CD14-positive monocyte (primary cell): ENCODE measurements at regions not wholly inside any gene's neighbourhood (a gene's known extent, or its start where the extent isn't known, plus 50 kb on each side); places are given as distances from the start of the nearest gene placed in this dataset.

Experiments
- DNase-seq, 3 donors: peaks; one replicate each; pipeline ENCODE4 v3.0.0-alpha.2; 2011 to 2022
- H2AFZ ChIP-seq: 2 replicates; pipeline ENCODE4 v1.6.0; 2012; ENCODE audit warnings: mild to moderate bottlenecking, low read depth, low read length, inconsistent platforms; ENCODE audit not compliant: insufficient read depth, poor library complexity, severe bottlenecking
- H3K27ac ChIP-seq, 2 donors: 1 replicate in 1 of 2; 2 replicates in 1 of 2; pipeline ENCODE4 v1.5.1; 2012 to 2013; ENCODE audit warnings: low read length in 2 of 2, control low read depth in 1 of 2, inconsistent platforms in 1 of 2, low read depth in 1 of 2, mild to moderate bottlenecking in 1 of 2
- H3K27me3 ChIP-seq, 2 donors: one replicate each; pipeline versions ENCODE4 v1.6.0 to v1.6.1; 2011 to 2013; ENCODE audit warnings: low read length in 2 of 2; ENCODE audit not compliant: control insufficient read depth in 2 of 2, insufficient read depth in 2 of 2
- H3K36me3 ChIP-seq, 2 donors: replicated peaks in 1 of 2; 1 replicate in 1 of 2; 2 replicates in 1 of 2; pipeline versions ENCODE4 v1.5.1 to v1.6.1; 2012 to 2013; ENCODE audit warnings: low read length in 2 of 2, control low read depth in 1 of 2, inconsistent platforms in 1 of 2, mild to moderate bottlenecking in 1 of 2; ENCODE audit not compliant: insufficient read depth in 2 of 2, control insufficient read depth in 1 of 2
- H3K4me1 ChIP-seq, 2 donors: 1 replicate in 1 of 2; 2 replicates in 1 of 2; pipeline versions ENCODE4 v1.5.1 to v1.6.1; 2012 to 2013; ENCODE audit warnings: low read length in 2 of 2, control low read depth in 1 of 2, inconsistent platforms in 1 of 2, mild to moderate bottlenecking in 1 of 2, moderate library complexity in 1 of 2; ENCODE audit not compliant: insufficient read depth in 2 of 2, control insufficient read depth in 1 of 2
- H3K4me2 ChIP-seq: replicated peaks from 2 replicates; pipeline ENCODE3; 2012; ENCODE audit warnings: low read length, moderate library complexity, mild to moderate bottlenecking; ENCODE audit not compliant: poor library complexity, severe bottlenecking; ENCODE audit errors: extremely low read depth
- H3K4me3 ChIP-seq, 3 experiments: fragments of 200-600 bp in 1 of 3; sonication (generic) in 1 of 3; replicated peaks in 1 of 3; 1 replicate in 2 of 3; 2 replicates in 1 of 3; pipeline ENCODE4 v1.5.1; 2011 to 2013; ENCODE audit warnings: low read length in 3 of 3, mild to moderate bottlenecking in 3 of 3, control low read depth in 2 of 3, low read depth in 2 of 3, inconsistent platforms in 1 of 3, moderate library complexity in 1 of 3
- H3K79me2 ChIP-seq: 2 replicates; pipeline ENCODE4 v1.6.0; 2012; ENCODE audit warnings: mild to moderate bottlenecking, control low read depth, inconsistent platforms, low read length, moderate library complexity; ENCODE audit not compliant: insufficient read depth
- H3K9ac ChIP-seq: 2 replicates; pipeline ENCODE4 v1.6.0; 2017; ENCODE audit warnings: low read length, mild to moderate bottlenecking; ENCODE audit not compliant: insufficient read depth, poor library complexity, severe bottlenecking
- H3K9me3 ChIP-seq, 2 donors: replicated peaks in 1 of 2; 1 replicate in 1 of 2; 2 replicates in 1 of 2; pipeline versions ENCODE4 v1.5.1 to v1.6.1; 2012 to 2013; ENCODE audit warnings: low read length in 2 of 2, control low read depth in 1 of 2; ENCODE audit not compliant: control insufficient read depth in 1 of 2, insufficient read depth in 1 of 2
- H4K20me1 ChIP-seq: 2 replicates; pipeline ENCODE4 v1.6.0; 2012; ENCODE audit warnings: mild to moderate bottlenecking, low read length, control low read depth, moderate library complexity; ENCODE audit not compliant: insufficient read depth
- H3K27ac Mint-ChIP-seq, 7 donors: one replicate each; pipeline ENCODE4 v1.8.0; 2020; ENCODE audit warnings: mild to moderate bottlenecking in 7 of 7, mixed read lengths in 7 of 7, moderate library complexity in 6 of 7, inconsistent platforms in 2 of 7
- H3K27me3 Mint-ChIP-seq, 3 donors: one replicate each; pipeline ENCODE4 v1.8.0; 2021 to 2022; ENCODE audit warnings: low read depth in 3 of 3, mild to moderate bottlenecking in 3 of 3, mixed read lengths in 3 of 3, moderate library complexity in 3 of 3, inconsistent platforms in 1 of 3
- H3K36me3 Mint-ChIP-seq, 2 donors: one replicate each; pipeline ENCODE4 v1.8.0; 2020; ENCODE audit warnings: mixed read lengths in 2 of 2, inconsistent platforms in 1 of 2, mild to moderate bottlenecking in 1 of 2
- H3K4me1 Mint-ChIP-seq: one replicate; pipeline ENCODE4 v1.8.0; 2020; ENCODE audit warnings: mild to moderate bottlenecking, mixed read lengths
- H3K4me3 Mint-ChIP-seq, 2 donors: one replicate each; pipeline ENCODE4 v1.8.0; 2020; ENCODE audit warnings: mild to moderate bottlenecking in 2 of 2, mixed read lengths in 2 of 2, moderate library complexity in 1 of 2
- H3K9me3 Mint-ChIP-seq, 7 donors: one replicate each; pipeline ENCODE4 v1.8.0; 2020 to 2022; ENCODE audit warnings: mixed read lengths in 7 of 7, mild to moderate bottlenecking in 6 of 7, moderate library complexity in 6 of 7, inconsistent platforms in 2 of 7
- WGBS: methylation state at CpG from one replicate; pipeline ENCODE4 v1.1.5; 2013; ENCODE audit warnings: missing lambda C conversion rate; ENCODE audit not compliant: insufficient coverage; 5-methylcytosine and 5-hydroxymethylcytosine counted together
- intact Hi-C, 2 donors: fragments of 100-400 bp; cut with micrococcal nuclease; formaldehyde crosslinking; loops; one replicate each; pipeline versions ENCODE4 v1.15.0 to v1.15.1; 2023
- TF ChIP-seq, protein P1 (sequence below): fragments of 200-600 bp; IDR thresholded peaks from one replicate; pipeline ENCODE4 v1.8.0; 2022; ENCODE audit warnings: antibody characterized with exemption, mild to moderate bottlenecking

DNA sequence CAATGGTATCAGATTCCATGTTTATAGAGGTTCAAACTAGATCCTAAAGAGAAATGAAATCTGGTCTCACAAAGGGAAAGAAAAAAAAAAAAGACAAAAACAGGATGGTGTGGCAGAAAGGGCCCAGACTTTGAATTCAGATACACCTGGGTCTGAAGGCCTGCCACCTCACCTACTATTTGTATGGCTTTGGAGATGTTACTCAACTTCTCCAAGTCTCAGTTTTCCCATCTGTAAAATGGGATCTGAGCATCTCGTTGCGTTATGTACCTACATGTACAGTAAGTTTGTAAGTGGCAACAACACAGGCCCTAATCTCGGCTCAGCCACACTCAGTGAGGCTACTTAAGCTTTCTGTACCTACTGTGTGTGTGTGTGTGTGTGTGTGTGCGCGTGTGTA, 147.5 kb upstream of the FGGY start:
- Histone ChIP-seq H2AFZ (no peak overlapping the region), H3K79me2 (no peaks in the 10 kb centered on the region), H3K4me2 (no peak overlapping the region), H3K4me3 (no peak overlapping the region), H3K9me3 (no peaks in the 10 kb centered on the region), H3K27me3 (peaks cover 2 to 7% of the 10 kb centered on the region in 2 donors), H4K20me1 (no peaks in the 10 kb centered on the region), H3K27ac (no peak overlapping the region), H3K36me3 (no peaks in the 10 kb centered on the region), H3K4me1 (peaks cover 11 to 20% of the 10 kb centered on the region in 2 donors), H3K9ac (no peak overlapping the region)
- Mint-ChIP-seq H3K4me1 (peaks cover 26% of the 10 kb centered on the region), H3K27ac (no peak overlapping the region), H3K36me3 (no peaks in the 10 kb centered on the region), H3K4me3 (no peak overlapping the region), H3K9me3 (peaks cover 0 to 2% (median 0%) of the 10 kb centered on the region in 7 donors), H3K27me3 (peaks cover 13 to 21% (median 19%) of the 10 kb centered on the region in 3 donors)
- intact Hi-C loops: loop anchor here in 1 of 2 donors (10.0 kb wide), 2 partner anchors 145 to 545 kb away; partner anchors contain the start of gene FGGY
- DNase-seq: no peak
- TF ChIP-seq, protein P1, sequence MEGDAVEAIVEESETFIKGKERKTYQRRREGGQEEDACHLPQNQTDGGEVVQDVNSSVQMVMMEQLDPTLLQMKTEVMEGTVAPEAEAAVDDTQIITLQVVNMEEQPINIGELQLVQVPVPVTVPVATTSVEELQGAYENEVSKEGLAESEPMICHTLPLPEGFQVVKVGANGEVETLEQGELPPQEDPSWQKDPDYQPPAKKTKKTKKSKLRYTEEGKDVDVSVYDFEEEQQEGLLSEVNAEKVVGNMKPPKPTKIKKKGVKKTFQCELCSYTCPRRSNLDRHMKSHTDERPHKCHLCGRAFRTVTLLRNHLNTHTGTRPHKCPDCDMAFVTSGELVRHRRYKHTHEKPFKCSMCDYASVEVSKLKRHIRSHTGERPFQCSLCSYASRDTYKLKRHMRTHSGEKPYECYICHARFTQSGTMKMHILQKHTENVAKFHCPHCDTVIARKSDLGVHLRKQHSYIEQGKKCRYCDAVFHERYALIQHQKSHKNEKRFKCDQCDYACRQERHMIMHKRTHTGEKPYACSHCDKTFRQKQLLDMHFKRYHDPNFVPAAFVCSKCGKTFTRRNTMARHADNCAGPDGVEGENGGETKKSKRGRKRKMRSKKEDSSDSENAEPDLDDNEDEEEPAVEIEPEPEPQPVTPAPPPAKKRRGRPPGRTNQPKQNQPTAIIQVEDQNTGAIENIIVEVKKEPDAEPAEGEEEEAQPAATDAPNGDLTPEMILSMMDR: no peak
- WGBS: no CpG with 5 or more reads among the region's 5 CpGs

DNA sequence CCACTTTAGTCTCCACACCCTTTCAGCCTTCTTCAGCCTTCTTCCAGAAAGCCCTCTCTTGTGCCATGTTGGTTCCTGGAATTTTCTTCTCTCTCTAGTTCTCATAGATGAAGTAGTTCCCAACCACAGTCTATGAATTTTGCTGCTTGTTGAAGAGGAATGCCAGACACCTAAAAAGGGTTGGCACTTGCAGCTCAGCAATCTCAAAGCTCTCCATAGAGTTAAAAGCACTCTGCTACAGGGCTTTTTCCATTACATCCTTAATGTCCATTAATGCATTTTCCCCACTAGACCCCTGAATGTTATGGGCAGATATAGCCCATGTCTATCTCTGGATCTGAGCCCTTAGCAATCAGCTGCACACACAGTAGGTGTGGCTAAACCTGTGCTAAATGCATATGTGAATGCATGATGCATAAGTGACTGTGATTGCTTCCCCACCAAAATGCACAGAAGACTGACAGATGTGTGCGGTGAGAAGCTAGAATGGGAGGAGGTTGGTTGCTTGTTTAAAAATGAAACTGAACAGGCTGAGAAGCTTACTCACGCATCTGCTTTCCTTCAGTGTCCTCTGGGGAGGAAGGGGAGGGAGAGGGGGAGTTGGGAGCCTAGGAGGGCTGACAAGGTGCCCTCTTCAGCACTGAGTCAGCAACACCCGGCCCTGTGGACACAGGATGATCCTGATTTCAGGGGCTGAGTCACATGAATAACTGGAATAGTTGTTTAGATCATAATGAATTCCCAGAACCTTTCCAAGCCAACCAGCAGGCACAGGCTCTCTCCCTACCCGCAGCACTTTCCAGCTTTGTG, 146.1 kb upstream of the FGGY start:
- intact Hi-C loops: no loop called here

More for the DNA sequence above, 146.1 kb upstream of the FGGY start:
- DNase-seq: peak in 2 of 3 donors; percentile 13 to 48
- no peaks in the 10 kb centered on the region for H3K36me3 ChIP-seq
- H3K79me2 ChIP-seq: no peaks in the 10 kb centered on the region
- peaks cover 2 to 7% of the 10 kb centered on the region in 2 donors for H3K27me3 ChIP-seq
- H2AFZ ChIP-seq: no peak overlapping the region
- H4K20me1 ChIP-seq: no peaks in the 10 kb centered on the region
- H3K27me3 Mint-ChIP-seq: peaks cover 13 to 19% (median 18%) of the 10 kb centered on the region in 3 donors
- no peaks in the 10 kb centered on the region for H3K36me3 Mint-ChIP-seq
- H3K9me3 ChIP-seq: no peaks in the 10 kb centered on the region
- no peak overlapping the region for H3K4me3 ChIP-seq
- peaks cover 26% of the 10 kb centered on the region for H3K4me1 Mint-ChIP-seq
- peak overlapping the region in 1 of 7 donors; percentile 3 for H3K27ac Mint-ChIP-seq
- peak overlapping the region in 1 of 2 donors; percentile 35 for H3K4me3 Mint-ChIP-seq
- 37% methylated on average over 3 of the region's 4 CpGs for WGBS
- H3K9me3 Mint-ChIP-seq: peaks cover 0 to 2% (median 0%) of the 10 kb centered on the region in 7 donors
- peaks cover 11 to 20% of the 10 kb centered on the region in 2 donors for H3K4me1 ChIP-seq
- TF ChIP-seq, protein P1: no peak
- H3K27ac ChIP-seq: no peak overlapping the region
- H3K4me2 ChIP-seq: no peak overlapping the region
- H3K9ac ChIP-seq: no peak overlapping the region
